Trophoblast cell (in vitro differentiated cells and primary cell): ENCODE measurements at regions not wholly inside any gene's neighbourhood (a gene's known extent, or its start where the extent isn't known, plus 50 kb on each side); places are given as distances from the start of the nearest gene placed in this dataset.

Source experiments
- DNase-seq, 2 donors: peaks; one replicate each; pipeline ENCODE4 v3.0.0-alpha.2; 2016
- H2AFZ ChIP-seq: 2 replicates; pipeline ENCODE4 v1.6.1; 2013; ENCODE audit warnings: low read length, moderate library complexity, mild to moderate bottlenecking; ENCODE audit not compliant: insufficient read depth, poor library complexity
- H2AK5ac ChIP-seq: 2 replicates; pipeline ENCODE4 v1.6.1; 2013; ENCODE audit warnings: mild to moderate bottlenecking, low read length
- H2BK120ac ChIP-seq: 2 replicates; pipeline ENCODE4 v1.6.1; 2013; ENCODE audit warnings: low read length, mild to moderate bottlenecking, moderate library complexity; ENCODE audit not compliant: insufficient read depth, poor library complexity
- H2BK12ac ChIP-seq: 2 replicates; pipeline ENCODE4 v1.6.1; 2013; ENCODE audit warnings: mild to moderate bottlenecking, low read length, moderate library complexity
- H2BK5ac ChIP-seq: 2 replicates; pipeline ENCODE4 v1.6.1; 2013; ENCODE audit warnings: low read length, low read depth, moderate library complexity, mild to moderate bottlenecking; ENCODE audit not compliant: poor library complexity
- H3K14ac ChIP-seq: 2 replicates; pipeline ENCODE4 v1.6.1; 2013; ENCODE audit warnings: mild to moderate bottlenecking, low read length
- H3K18ac ChIP-seq: 2 replicates; pipeline ENCODE4 v1.6.1; 2013; ENCODE audit warnings: mild to moderate bottlenecking, low read length
- H3K23ac ChIP-seq: 2 replicates; pipeline ENCODE4 v1.6.1; 2013; ENCODE audit warnings: low read length
- H3K27ac ChIP-seq: 2 replicates; pipeline ENCODE4 v1.5.1; 2013; ENCODE audit warnings: low read depth, mild to moderate bottlenecking, inconsistent platforms, low read length, moderate library complexity
- H3K27me3 ChIP-seq: 2 replicates; pipeline ENCODE4 v1.6.1; 2013; ENCODE audit warnings: inconsistent platforms, mild to moderate bottlenecking, low read length, moderate library complexity; ENCODE audit not compliant: insufficient read depth
- H3K36me3 ChIP-seq, 2 experiments: 1 replicate in 1 of 2; 2 replicates in 1 of 2; pipeline ENCODE4 v1.6.1; 2013; ENCODE audit warnings: low read length in 2 of 2, mild to moderate bottlenecking in 2 of 2, moderate library complexity in 1 of 2; ENCODE audit not compliant: insufficient read depth in 2 of 2, control insufficient read depth in 1 of 2
- H3K4ac ChIP-seq: 2 replicates; pipeline ENCODE4 v1.6.1; 2013; ENCODE audit warnings: low read depth, mild to moderate bottlenecking, low read length, moderate library complexity
- H3K4me1 ChIP-seq, 2 experiments: 1 replicate in 1 of 2; 2 replicates in 1 of 2; pipeline ENCODE4 v1.6.1; 2013; ENCODE audit warnings: low read length in 2 of 2, mild to moderate bottlenecking in 2 of 2, moderate library complexity in 1 of 2; ENCODE audit not compliant: insufficient read depth in 2 of 2, control insufficient read depth in 1 of 2
- H3K4me2 ChIP-seq: 2 replicates; pipeline ENCODE4 v1.6.1; 2013; ENCODE audit warnings: inconsistent platforms, mild to moderate bottlenecking, low read length, moderate library complexity
- H3K4me3 ChIP-seq: 2 replicates; pipeline ENCODE4 v1.5.1; 2013; ENCODE audit warnings: mild to moderate bottlenecking, low read depth, low read length, inconsistent platforms
- H3K79me1 ChIP-seq: one replicate; pipeline ENCODE4 v1.6.1; 2013; ENCODE audit warnings: low read length
- H3K79me2 ChIP-seq: 2 replicates; pipeline ENCODE4 v1.6.1; 2013; ENCODE audit warnings: low read length, mild to moderate bottlenecking; ENCODE audit not compliant: control insufficient read depth, insufficient read depth, poor library complexity
- H3K9ac ChIP-seq: 2 replicates; pipeline ENCODE4 v1.6.1; 2013; ENCODE audit warnings: mild to moderate bottlenecking, low read length
- H3K9me3 ChIP-seq: 2 replicates; pipeline ENCODE4 v1.6.1; 2013; ENCODE audit warnings: low read depth, mild to moderate bottlenecking, control low read depth, inconsistent platforms, low read length; ENCODE audit not compliant: insufficient read depth
- H4K12ac ChIP-seq: 2 replicates; pipeline ENCODE4 v1.6.1; 2013; ENCODE audit warnings: low read depth, mild to moderate bottlenecking, low read length, moderate library complexity
- H4K8ac ChIP-seq: 2 replicates; pipeline ENCODE4 v1.6.1; 2013; ENCODE audit warnings: low read depth, mild to moderate bottlenecking, low read length, moderate library complexity
- H4K91ac ChIP-seq: one replicate; pipeline ENCODE4 v1.6.1; 2013; ENCODE audit warnings: low read depth, mild to moderate bottlenecking, low read length, moderate library complexity
- WGBS: extraction: QIAGEN DNeasy Blood & Tissue Kit; methylation state at CpG from one replicate; pipeline ENCODE4 v1.1.7; 2013; ENCODE audit warnings: missing lambda C conversion rate; ENCODE audit not compliant: insufficient read length, insufficient coverage; ENCODE audit errors: extremely low coverage; 5-methylcytosine and 5-hydroxymethylcytosine counted together

GRCh38 chrX:25175743-25176142 lies 160.0 kb upstream of the ARX start:
- Histone ChIP-seq H3K4me3 (no peak overlapping the region), H4K12ac (no peak overlapping the region), H2BK5ac (no peak overlapping the region), H4K8ac (no peak overlapping the region), H2AFZ (no peak overlapping the region), H3K27ac (no peak overlapping the region), H3K9me3 (no peaks in the 10 kb centered on the region), H2BK120ac (no peak overlapping the region), H3K23ac (no peak overlapping the region), H3K14ac (no peak overlapping the region), H2BK12ac (no peak overlapping the region), H3K9ac (no peak overlapping the region), H3K18ac (no peak overlapping the region), H2AK5ac (no peak overlapping the region), H3K36me3 (no peaks in the 10 kb centered on the region), H3K4me2 (no peak overlapping the region), H3K4me1 (no peaks in the 10 kb centered on the region), H3K79me1 (no peaks in the 10 kb centered on the region), H3K27me3 (no peaks in the 10 kb centered on the region), H3K4ac (no peak overlapping the region), H4K91ac (no peak overlapping the region), H3K79me2 (no peaks in the 10 kb centered on the region)
- DNase-seq = peak; percentile 74 to 80
- no CpG with 5 or more reads among the region's 5 CpGs for WGBS

DNA sequence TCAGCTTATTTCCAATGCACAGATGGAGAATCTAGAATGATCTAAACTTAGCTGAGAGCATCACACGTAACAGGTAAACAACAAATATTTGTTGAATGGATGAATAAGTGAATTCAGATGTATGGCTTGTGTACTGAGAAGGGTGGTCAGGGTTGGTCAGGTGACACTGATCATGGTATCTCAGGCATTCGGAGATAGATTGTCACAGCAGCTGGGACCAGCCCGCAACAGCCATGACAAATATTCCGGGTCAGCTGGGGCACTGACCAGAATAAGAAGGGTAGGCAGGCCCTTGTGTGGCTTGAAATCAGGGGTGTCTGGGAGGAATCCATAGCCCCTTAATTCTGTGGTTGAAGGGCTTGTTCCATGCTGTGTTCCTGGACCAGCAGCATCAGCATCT lies 159.4 kb upstream of the ARX start:
- Histone ChIP-seq H3K36me3 (no peaks in the 10 kb centered on the region), H3K9me3 (no peaks in the 10 kb centered on the region), H3K14ac (no peak overlapping the region), H3K79me1 (no peaks in the 10 kb centered on the region), H3K79me2 (no peaks in the 10 kb centered on the region), H3K4me3 (no peak overlapping the region), H4K8ac (no peak overlapping the region), H3K23ac (no peak overlapping the region), H3K27me3 (no peaks in the 10 kb centered on the region), H3K27ac (no peak overlapping the region), H3K9ac (no peak overlapping the region), H2BK5ac (no peak overlapping the region), H4K12ac (no peak overlapping the region), H3K4me2 (no peak overlapping the region), H2BK120ac (no peak overlapping the region), H3K4me1 (no peaks in the 10 kb centered on the region), H3K4ac (no peak overlapping the region), H2BK12ac (no peak overlapping the region), H4K91ac (no peak overlapping the region), H3K18ac (no peak overlapping the region), H2AFZ (no peak overlapping the region), H2AK5ac (no peak overlapping the region)
- DNase-seq = peak; percentile 18 to 64
- WGBS = no CpG with 5 or more reads among the region's 4 CpGs

DNA sequence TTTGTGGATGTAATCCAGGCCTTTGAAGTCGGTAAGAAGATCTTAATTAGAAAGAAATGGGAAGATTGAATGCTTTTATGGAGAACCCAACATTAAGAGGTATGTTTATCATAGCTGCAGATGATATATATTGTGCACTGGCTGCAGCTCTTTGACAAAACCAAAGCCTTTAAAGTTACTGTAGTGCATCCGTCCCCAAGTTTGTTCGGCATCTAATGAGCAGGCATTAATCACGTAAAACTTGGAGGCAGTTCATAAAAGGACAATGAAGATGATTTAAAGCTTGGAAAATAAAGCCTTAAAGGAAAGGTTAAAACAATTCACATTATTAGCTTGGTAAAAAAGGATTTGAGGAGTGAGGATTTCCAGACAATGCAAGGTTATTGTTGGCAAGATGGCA lies 150.8 kb upstream of the ARX start:
- no CpG with 5 or more reads among the region's 4 CpGs for WGBS
- Histone ChIP-seq H3K36me3 (no peaks in the 10 kb centered on the region), H2AFZ (no peak overlapping the region), H3K4me3 (no peak overlapping the region), H3K14ac (no peak overlapping the region), H2BK5ac (no peak overlapping the region), H3K27me3 (no peaks in the 10 kb centered on the region), H2BK12ac (no peak overlapping the region), H2BK120ac (no peak overlapping the region), H3K23ac (no peak overlapping the region), H3K9me3 (no peaks in the 10 kb centered on the region), H3K4me1 (no peaks in the 10 kb centered on the region), H3K9ac (no peak overlapping the region), H3K18ac (no peak overlapping the region), H2AK5ac (no peak overlapping the region), H4K8ac (no peak overlapping the region), H4K91ac (no peak overlapping the region), H3K4me2 (no peak overlapping the region), H3K79me2 (no peaks in the 10 kb centered on the region), H3K27ac (no peak overlapping the region), H3K4ac (no peak overlapping the region), H4K12ac (no peak overlapping the region), H3K79me1 (no peaks in the 10 kb centered on the region)
- no peak for DNase-seq

DNA sequence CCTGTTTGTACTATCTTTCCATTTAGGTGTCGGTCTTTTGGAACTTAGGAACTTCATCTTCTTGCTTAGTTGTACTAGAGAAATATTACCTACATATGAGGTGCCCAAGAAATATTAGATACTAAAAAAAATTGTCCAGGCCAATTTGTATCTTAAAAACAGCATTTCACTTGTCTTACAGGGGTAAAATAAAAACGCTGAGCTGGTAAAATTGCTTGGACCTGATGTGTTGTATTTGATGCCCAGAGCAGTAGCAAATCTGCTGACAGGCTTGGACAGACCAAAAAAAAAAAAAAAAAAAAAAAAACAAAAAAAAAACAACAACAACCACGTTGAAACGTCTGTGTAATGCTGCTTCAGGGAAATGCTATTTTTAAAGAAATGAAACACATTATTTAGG lies 150.4 kb upstream of the ARX start:
- Histone ChIP-seq H4K91ac (no peak overlapping the region), H3K4me2 (no peak overlapping the region), H3K36me3 (no peaks in the 10 kb centered on the region), H3K4me3 (no peak overlapping the region), H2AK5ac (no peak overlapping the region), H3K23ac (no peak overlapping the region), H4K8ac (no peak overlapping the region), H3K9ac (no peak overlapping the region), H3K4ac (no peak overlapping the region), H4K12ac (no peak overlapping the region), H3K79me2 (no peaks in the 10 kb centered on the region), H3K14ac (no peak overlapping the region), H3K9me3 (no peaks in the 10 kb centered on the region), H2BK12ac (no peak overlapping the region), H3K4me1 (no peaks in the 10 kb centered on the region), H3K79me1 (no peaks in the 10 kb centered on the region), H2BK120ac (no peak overlapping the region), H3K18ac (no peak overlapping the region), H3K27me3 (no peaks in the 10 kb centered on the region), H2AFZ (no peak overlapping the region), H3K27ac (no peak overlapping the region), H2BK5ac (no peak overlapping the region)
- no peak for DNase-seq
- WGBS = no CpG with 5 or more reads among the region's 4 CpGs
